ENCODE measurements at regions not wholly inside any gene's neighbourhood (a gene's known extent, or its start where the extent isn't known, plus 50 kb on each side); places are given as distances from the start of the nearest gene placed in this dataset.

DNA sequence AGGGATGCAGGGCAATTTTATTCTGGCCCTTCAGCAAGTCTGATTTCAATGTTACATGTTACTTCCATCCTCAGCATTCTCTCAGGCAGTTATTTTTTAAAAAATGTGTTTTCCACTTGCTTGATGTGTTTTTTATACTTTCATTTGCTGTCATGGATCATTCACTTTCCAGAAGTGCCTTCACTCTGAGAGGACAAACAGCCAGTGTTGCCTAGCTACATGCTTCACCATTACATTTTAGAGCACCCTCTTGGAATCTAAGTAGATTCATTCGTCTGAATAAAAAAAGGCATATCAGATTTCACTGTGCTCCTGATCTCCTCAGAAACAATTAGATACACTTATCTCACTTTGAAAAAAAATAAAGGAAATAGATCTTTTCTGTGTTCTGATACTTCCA lies 93.6 kb upstream of the POU1F1 start:
- Mint-ChIP-seq H3K4me1 (no peaks in the 10 kb centered on the region), H3K4me3 (no peak overlapping the region), H3K9me3 (peaks cover 0 to 5% (median 0%) of the 10 kb centered on the region in 11 donors), H3K27me3 (peaks cover 0 to 21% (median 11%) of the 10 kb centered on the region in 5 donors), H3K27ac (no peak overlapping the region), H3K36me3 (no peaks in the 10 kb centered on the region)
- Histone ChIP-seq H3K27ac (ENCODE audit: low read depth, low read length) (no peak overlapping the region), H3K4me3 (ENCODE audit: low read length) (no peak overlapping the region), H3K36me3 (ENCODE audit: control insufficient read depth in 2 of 3, insufficient read depth in 3 of 3, low read length in 3 of 3) (no peaks in the 10 kb centered on the region), H3K27me3 (ENCODE audit: control insufficient read depth in 2 of 2, insufficient read depth in 2 of 2, low read length in 2 of 2) (no peaks in the 10 kb centered on the region), H3K9me3 (ENCODE audit: control insufficient read depth in 2 of 3, low read length in 3 of 3) (no peaks in the 10 kb centered on the region), H3K4me1 (ENCODE audit: control insufficient read depth in 2 of 2, insufficient read depth in 2 of 2, low read length in 2 of 2) (no peaks in the 10 kb centered on the region)
- no peak for ATAC-seq
- no peak for DNase-seq
- ChIA-PET POLR2A (no interaction called here), CTCF (no interaction called here)
- intact Hi-C loops (cut with micrococcal nuclease): no loop called here

DNA sequence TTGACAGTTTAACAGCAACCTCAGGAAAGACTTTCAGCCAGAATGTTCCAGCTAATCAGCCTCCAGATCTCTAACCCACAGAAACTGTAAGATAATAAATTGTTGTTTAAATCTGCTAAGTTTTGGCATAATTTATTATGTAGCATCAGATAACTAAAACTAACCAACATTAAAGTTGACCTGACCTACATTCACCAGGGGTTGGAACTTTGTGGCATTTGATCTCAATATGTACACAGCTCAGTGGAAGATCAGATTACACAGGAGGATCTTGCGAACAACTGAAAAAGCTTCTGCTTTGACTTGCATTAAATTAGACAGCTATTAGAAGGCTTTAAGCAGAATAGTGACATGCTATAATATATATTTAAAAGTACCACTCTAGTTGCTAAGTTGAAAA lies 91.4 kb upstream of the POU1F1 start:
- Mint-ChIP-seq H3K36me3 (no peaks in the 10 kb centered on the region), H3K4me3 (no peak overlapping the region), H3K4me1 (no peaks in the 10 kb centered on the region), H3K9me3 (peaks cover 0 to 2% (median 0%) of the 10 kb centered on the region in 11 donors), H3K27ac (no peak overlapping the region), H3K27me3 (peaks cover 5 to 11% (median 8%) of the 10 kb centered on the region in 5 donors)
- POLR2A ChIA-PET: no interaction called here
- no peaks in the 10 kb centered on the region for H3K36me3 ChIP-seq (ENCODE audit: control insufficient read depth in 2 of 3, insufficient read depth in 3 of 3, low read length in 3 of 3)
- ATAC-seq (no peak), DNase-seq (no peak)
- no peak overlapping the region for H3K27ac ChIP-seq (ENCODE audit: low read depth, low read length)
- no peak overlapping the region for H3K4me3 ChIP-seq (ENCODE audit: low read length)
- CTCF ChIA-PET: no interaction called here
- no peaks in the 10 kb centered on the region for H3K4me1 ChIP-seq (ENCODE audit: control insufficient read depth in 2 of 2, insufficient read depth in 2 of 2, low read length in 2 of 2)
- H3K9me3 ChIP-seq (ENCODE audit: control insufficient read depth in 2 of 3, low read length in 3 of 3): no peaks in the 10 kb centered on the region
- H3K27me3 ChIP-seq (ENCODE audit: control insufficient read depth in 2 of 2, insufficient read depth in 2 of 2, low read length in 2 of 2): no peaks in the 10 kb centered on the region
- intact Hi-C loops (cut with micrococcal nuclease): no loop called here

DNA sequence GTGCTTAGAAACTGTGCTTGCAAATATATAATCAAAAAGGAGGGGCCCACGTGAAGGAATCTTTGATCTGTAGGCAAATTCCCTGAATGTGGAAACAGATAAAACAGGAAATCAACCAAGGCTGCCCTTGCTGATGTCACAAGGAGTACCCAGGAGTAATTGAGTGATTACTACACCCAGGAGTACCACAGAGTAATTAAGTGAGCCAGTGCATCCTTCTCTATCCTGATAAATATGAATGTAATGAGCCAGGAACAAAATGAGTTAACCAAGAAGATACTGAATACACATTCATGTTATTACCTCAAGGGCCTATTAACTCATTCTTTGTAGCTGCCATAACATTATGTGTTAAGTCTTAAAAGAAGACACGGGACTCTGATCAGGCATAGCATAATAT lies 87.3 kb upstream of the POU1F1 start:
- intact Hi-C loops (cut with micrococcal nuclease): no loop called here
- H3K36me3 Mint-ChIP-seq: no peaks in the 10 kb centered on the region
- Histone ChIP-seq H3K9me3 (ENCODE audit: control insufficient read depth in 2 of 3, low read length in 3 of 3) (no peaks in the 10 kb centered on the region), H3K36me3 (ENCODE audit: control insufficient read depth in 2 of 3, insufficient read depth in 3 of 3, low read length in 3 of 3) (no peaks in the 10 kb centered on the region), H3K4me3 (ENCODE audit: low read length) (no peak overlapping the region), H3K27ac (ENCODE audit: low read depth, low read length) (no peak overlapping the region), H3K27me3 (ENCODE audit: control insufficient read depth in 2 of 2, insufficient read depth in 2 of 2, low read length in 2 of 2) (no peaks in the 10 kb centered on the region), H3K4me1 (ENCODE audit: control insufficient read depth in 2 of 2, insufficient read depth in 2 of 2, low read length in 2 of 2) (no peaks in the 10 kb centered on the region)
- ChIA-PET POLR2A (no interaction called here), CTCF (no interaction called here)
- no peak for DNase-seq
- H3K4me1 Mint-ChIP-seq: no peaks in the 10 kb centered on the region
- no peak overlapping the region for H3K4me3 Mint-ChIP-seq
- peaks cover 0 to 2% (median 0%) of the 10 kb centered on the region in 11 donors for H3K9me3 Mint-ChIP-seq
- H3K27me3 Mint-ChIP-seq: peaks cover 0 to 14% (median 5%) of the 10 kb centered on the region in 5 donors
- no peak overlapping the region for H3K27ac Mint-ChIP-seq
- ATAC-seq: no peak

- Mint-ChIP-seq H3K4me3 (no peak overlapping the region), H3K27me3 (peaks cover 0 to 12% (median 5%) of the 10 kb centered on the region in 5 donors), H3K36me3 (no peaks in the 10 kb centered on the region), H3K9me3 (peaks cover 0 to 2% (median 0%) of the 10 kb centered on the region in 11 donors), H3K27ac (no peak overlapping the region), H3K4me1 (no peaks in the 10 kb centered on the region)
- Histone ChIP-seq H3K4me1 (ENCODE audit: control insufficient read depth in 2 of 2, insufficient read depth in 2 of 2, low read length in 2 of 2) (no peaks in the 10 kb centered on the region), H3K36me3 (ENCODE audit: control insufficient read depth in 2 of 3, insufficient read depth in 3 of 3, low read length in 3 of 3) (no peaks in the 10 kb centered on the region), H3K27ac (ENCODE audit: low read depth, low read length) (no peak overlapping the region), H3K9me3 (ENCODE audit: control insufficient read depth in 2 of 3, low read length in 3 of 3) (no peaks in the 10 kb centered on the region), H3K27me3 (ENCODE audit: control insufficient read depth in 2 of 2, insufficient read depth in 2 of 2, low read length in 2 of 2) (no peaks in the 10 kb centered on the region), H3K4me3 (ENCODE audit: low read length) (no peak overlapping the region)
- no peak for DNase-seq
- intact Hi-C loops (cut with micrococcal nuclease): no loop called here
- POLR2A ChIA-PET: no interaction called here
- no peak for ATAC-seq
- CTCF ChIA-PET: interaction anchor here (1.8 kb wide), 1 partner anchor 11 kb away, joined by 7 read pairs; no protein-coding TSS in a partner anchor
These were observed 85.6 kb upstream of the POU1F1 start for GRCh38 chr3:87361956-87362355.

GRCh38 chr3:87361271-87361670 lies 84.9 kb upstream of the POU1F1 start:
- H3K4me1 Mint-ChIP-seq: no peaks in the 10 kb centered on the region
- H3K27me3 Mint-ChIP-seq: peaks cover 0 to 12% (median 5%) of the 10 kb centered on the region in 5 donors
- no peak overlapping the region for H3K27ac Mint-ChIP-seq
- no peak overlapping the region for H3K4me3 ChIP-seq (ENCODE audit: low read length)
- no peak overlapping the region for H3K27ac ChIP-seq (ENCODE audit: low read depth, low read length)
- ChIA-PET CTCF (interaction anchor here (1.8 kb wide), 1 partner anchor 10 kb away, joined by 7 read pairs; no protein-coding TSS in a partner anchor), POLR2A (no interaction called here)
- H3K27me3 ChIP-seq (ENCODE audit: control insufficient read depth in 2 of 2, insufficient read depth in 2 of 2, low read length in 2 of 2): no peaks in the 10 kb centered on the region
- no peaks in the 10 kb centered on the region for H3K9me3 ChIP-seq (ENCODE audit: control insufficient read depth in 2 of 3, low read length in 3 of 3)
- H3K4me3 Mint-ChIP-seq: no peak overlapping the region
- H3K36me3 Mint-ChIP-seq: no peaks in the 10 kb centered on the region
- H3K9me3 Mint-ChIP-seq: peaks cover 0 to 2% (median 0%) of the 10 kb centered on the region in 11 donors
- no peaks in the 10 kb centered on the region for H3K4me1 ChIP-seq (ENCODE audit: control insufficient read depth in 2 of 2, insufficient read depth in 2 of 2, low read length in 2 of 2)
- ATAC-seq (no peak), DNase-seq (no peak)
- H3K36me3 ChIP-seq (ENCODE audit: control insufficient read depth in 2 of 3, insufficient read depth in 3 of 3, low read length in 3 of 3): no peaks in the 10 kb centered on the region
- intact Hi-C loops (cut with micrococcal nuclease): no loop called here

- H3K36me3 ChIP-seq (ENCODE audit: control insufficient read depth in 2 of 3, insufficient read depth in 3 of 3, low read length in 3 of 3): no peaks in the 10 kb centered on the region
- DNase-seq (no peak), ATAC-seq (no peak)
- H3K4me3 Mint-ChIP-seq: no peak overlapping the region
- intact Hi-C loops (cut with micrococcal nuclease): no loop called here
- H3K27ac Mint-ChIP-seq: no peak overlapping the region
- no peaks in the 10 kb centered on the region for H3K4me1 Mint-ChIP-seq
- H3K27me3 ChIP-seq (ENCODE audit: control insufficient read depth in 2 of 2, insufficient read depth in 2 of 2, low read length in 2 of 2): no peaks in the 10 kb centered on the region
- no peak overlapping the region for H3K27ac ChIP-seq (ENCODE audit: low read depth, low read length)
- no peaks in the 10 kb centered on the region for H3K9me3 Mint-ChIP-seq
- peaks cover 0 to 14% (median 7%) of the 10 kb centered on the region in 5 donors for H3K27me3 Mint-ChIP-seq
- no peaks in the 10 kb centered on the region for H3K36me3 Mint-ChIP-seq
- CTCF ChIA-PET: no interaction called here
- no peak overlapping the region for H3K4me3 ChIP-seq (ENCODE audit: low read length)
- POLR2A ChIA-PET: no interaction called here
- H3K9me3 ChIP-seq (ENCODE audit: control insufficient read depth in 2 of 3, low read length in 3 of 3): no peaks in the 10 kb centered on the region
- no peaks in the 10 kb centered on the region for H3K4me1 ChIP-seq (ENCODE audit: control insufficient read depth in 2 of 2, insufficient read depth in 2 of 2, low read length in 2 of 2)
These were observed 83.4 kb upstream of the POU1F1 start for GRCh38 chr3:87359826-87360225.

DNA sequence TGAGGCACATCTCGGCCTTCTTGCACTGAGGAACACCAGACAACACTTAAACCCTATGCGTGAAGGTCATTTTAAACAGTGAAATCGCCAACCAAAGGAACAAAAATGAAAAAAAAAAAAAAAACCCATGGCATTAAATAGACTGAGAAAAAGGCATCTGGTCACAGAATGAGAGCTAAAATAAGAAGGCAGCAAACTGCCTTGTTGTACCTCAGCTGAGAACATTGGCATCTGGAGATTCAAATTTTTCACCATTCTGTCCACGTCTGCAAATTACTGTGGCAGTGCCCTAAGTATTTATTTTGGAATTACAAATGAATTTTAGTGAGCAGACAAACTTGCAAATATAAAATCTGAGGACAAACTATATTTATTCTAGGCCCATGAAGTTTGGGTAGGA lies 82.6 kb upstream of the POU1F1 start:
- POLR2A ChIA-PET: no interaction called here
- DNase-seq: no peak
- CTCF ChIA-PET: no interaction called here

More for the DNA sequence above, 82.6 kb upstream of the POU1F1 start:
- Mint-ChIP-seq H3K27ac (no peak overlapping the region), H3K36me3 (no peaks in the 10 kb centered on the region), H3K9me3 (no peaks in the 10 kb centered on the region), H3K27me3 (peaks cover 0 to 12% (median 9%) of the 10 kb centered on the region in 5 donors), H3K4me1 (no peaks in the 10 kb centered on the region), H3K4me3 (no peak overlapping the region)
- no peaks in the 10 kb centered on the region for H3K4me1 ChIP-seq (ENCODE audit: control insufficient read depth in 2 of 2, insufficient read depth in 2 of 2, low read length in 2 of 2)
- no peak overlapping the region for H3K27ac ChIP-seq (ENCODE audit: low read depth, low read length)
- H3K27me3 ChIP-seq (ENCODE audit: control insufficient read depth in 2 of 2, insufficient read depth in 2 of 2, low read length in 2 of 2): no peaks in the 10 kb centered on the region
- no peaks in the 10 kb centered on the region for H3K36me3 ChIP-seq (ENCODE audit: control insufficient read depth in 2 of 3, insufficient read depth in 3 of 3, low read length in 3 of 3)
- H3K4me3 ChIP-seq (ENCODE audit: low read length): no peak overlapping the region
- no peak for ATAC-seq
- intact Hi-C loops (cut with micrococcal nuclease): no loop called here
- no peaks in the 10 kb centered on the region for H3K9me3 ChIP-seq (ENCODE audit: control insufficient read depth in 2 of 3, low read length in 3 of 3)

All from naive thymus-derived CD4-positive, alpha-beta T cell (primary cell).